Jurkat, Clone E6-1 (cell line): ENCODE measurements at regions not wholly inside any gene's neighbourhood (a gene's known extent, or its start where the extent isn't known, plus 50 kb on each side); places are given as distances from the start of the nearest gene placed in this dataset.
"Not testable (repeated sequence)": the region's sequence is repeated elsewhere in the genome, so short reads cannot be mapped to it uniquely, and the experiment has no call there.

Experiments used
- DNase-seq: peaks from one replicate; pipeline ENCODE4 v3.0.0-alpha.2; 2011; ENCODE audit warnings: low read depth, low spot score
- H3K4me3 ChIP-seq: 2 replicates; pipeline ENCODE4 v1.5.1; 2011; ENCODE audit warnings: mild to moderate bottlenecking, low read length, control low read depth, moderate library complexity

- DNase-seq: no peak
- H3K4me3 ChIP-seq: no peak overlapping the region
Observed at GRCh38 chr15:79640206-79640605, 208.1 kb downstream of the MINAR1 start.

- no peak overlapping the region for H3K4me3 ChIP-seq
- DNase-seq: no peak
Observed at GRCh38 chr15:79641841-79642240, 209.7 kb downstream of the MINAR1 start.

- H3K4me3 ChIP-seq: no peak overlapping the region
- no peak for DNase-seq
Observed at GRCh38 chr15:79643393-79643792, 211.3 kb downstream of the MINAR1 start.

- no peak for DNase-seq
- no peak overlapping the region for H3K4me3 ChIP-seq
Observed at GRCh38 chr15:79644091-79644490, 212.0 kb downstream of the MINAR1 start.

- not testable (repeated sequence) for H3K4me3 ChIP-seq, DNase-seq
Observed at GRCh38 chr15:79652972-79653371, 220.8 kb downstream of the MINAR1 start.

GRCh38 chr15:79653533-79653932 lies 221.4 kb downstream of the MINAR1 start:
- no peak for DNase-seq
- no peak overlapping the region for H3K4me3 ChIP-seq

- H3K4me3 ChIP-seq: no peak overlapping the region
- DNase-seq: no peak
Observed at GRCh38 chr15:79656151-79657000, 224.2 kb downstream of the MINAR1 start.

- H3K4me3 ChIP-seq: no peak overlapping the region
Observed at GRCh38 chr15:79657722-79658121, 225.6 kb downstream of the MINAR1 start.

GRCh38 chr15:79659691-79660090 lies 227.6 kb downstream of the MINAR1 start:
- no peak for DNase-seq
- H3K4me3 ChIP-seq: no peak overlapping the region

More at GRCh38 chr15:79657722-79658121, 225.6 kb downstream of the MINAR1 start:
- no peak for DNase-seq

GRCh38 chr15:79661411-79661810 lies 229.3 kb downstream of the MINAR1 start:
- DNase-seq: no peak
- no peak overlapping the region for H3K4me3 ChIP-seq

- DNase-seq: peak; percentile 39
- H3K4me3 ChIP-seq: no peak overlapping the region
Observed at GRCh38 chr15:79673416-79674123, 223.2 kb downstream of the MTHFS start.

GRCh38 chr15:79674124-79674465 lies 222.7 kb downstream of the MTHFS start:
- H3K4me3 ChIP-seq: no peak overlapping the region
- DNase-seq: no peak

GRCh38 chr15:79675982-79676381 lies 220.8 kb downstream of the MTHFS start:
- no peak for DNase-seq

GRCh38 chr15:79676621-79677020 lies 220.2 kb downstream of the MTHFS start:
- no peak for DNase-seq
- no peak overlapping the region for H3K4me3 ChIP-seq

More at GRCh38 chr15:79675982-79676381, 220.8 kb downstream of the MTHFS start:
- H3K4me3 ChIP-seq: no peak overlapping the region

GRCh38 chr15:79677241-79677640 lies 219.6 kb downstream of the MTHFS start:
- no peak for DNase-seq

GRCh38 chr15:79678032-79678701 lies 218.6 kb downstream of the MTHFS start:
- no peak overlapping the region for H3K4me3 ChIP-seq
- DNase-seq: no peak

More at GRCh38 chr15:79677241-79677640, 219.6 kb downstream of the MTHFS start:
- H3K4me3 ChIP-seq: no peak overlapping the region

- H3K4me3 ChIP-seq: no peak overlapping the region
- no peak for DNase-seq
Observed at GRCh38 chr15:79680720-79681119, 216.1 kb downstream of the MTHFS start.

- no peak overlapping the region for H3K4me3 ChIP-seq
- no peak for DNase-seq
Observed at GRCh38 chr15:79682285-79682684, 214.5 kb downstream of the MTHFS start.

GRCh38 chr15:79682851-79683288 lies 213.9 kb downstream of the MTHFS start:
- H3K4me3 ChIP-seq: no peak overlapping the region
- DNase-seq: no peak

GRCh38 chr15:79689030-79689429 lies 207.8 kb downstream of the MTHFS start:
- no peak overlapping the region for H3K4me3 ChIP-seq
- DNase-seq: no peak
